ENCODE measurements at regions not wholly inside any gene's neighbourhood (a gene's known extent, or its start where the extent isn't known, plus 50 kb on each side); places are given as distances from the start of the nearest gene placed in this dataset.

- no peak for DNase-seq
Measured at GRCh38 chr13:26822146-26822545, 61.6 kb upstream of the GPR12 start.

- DNase-seq = no peak
Measured at GRCh38 chr13:26821672-26822071, 61.1 kb upstream of the GPR12 start.

- DNase-seq = no peak
Measured at GRCh38 chr13:26820871-26821270, 60.3 kb upstream of the GPR12 start.

GRCh38 chr13:26819046-26819445 lies 58.5 kb upstream of the GPR12 start:
- no peak for DNase-seq

- no peak for DNase-seq
Measured at GRCh38 chr13:26816881-26817280, 56.3 kb upstream of the GPR12 start.

GRCh38 chr13:26813980-26814348 lies 53.4 kb upstream of the GPR12 start:
- no peak for DNase-seq

- no peak for DNase-seq
Measured at GRCh38 chr13:26813321-26813979, 52.9 kb upstream of the GPR12 start.

- no peak for DNase-seq
Measured at GRCh38 chr13:26811581-26811980, 51.0 kb upstream of the GPR12 start.

Data from activated CD4-positive, alpha-beta T cell treated with anti-CD3 and anti-CD28 coated beads for 48 hours (primary cell).